NB4 (cell line): ENCODE measurements at regions not wholly inside any gene's neighbourhood (a gene's known extent, or its start where the extent isn't known, plus 50 kb on each side); places are given as distances from the start of the nearest gene placed in this dataset.

ENCODE experiments used
- DNase-seq: peaks from one replicate; pipeline ENCODE4 v3.0.0; 2010; ENCODE audit warnings: low read depth
- H3K4me3 ChIP-seq: one replicate; pipeline ENCODE4 v1.5.1; 2011; ENCODE audit warnings: mild to moderate bottlenecking, low read depth, low read length, moderate library complexity
- CTCF ChIP-seq: IDR thresholded peaks from one replicate; pipeline ENCODE4 v1.5.1; 2012; ENCODE audit warnings: low read depth, low read length
- MAX ChIP-seq: IDR thresholded peaks from 2 replicates; pipeline ENCODE4 v1.6.1; 2011; ENCODE audit warnings: low read depth, low read length
- MYC ChIP-seq: IDR thresholded peaks from 2 replicates; pipeline ENCODE4 v1.6.1; 2011; ENCODE audit warnings: low read depth, low read length
- POLR2A ChIP-seq: IDR thresholded peaks from 2 replicates; pipeline ENCODE4 v1.6.1; 2011; ENCODE audit warnings: mild to moderate bottlenecking; ENCODE audit not compliant: insufficient read length; ENCODE audit errors: extremely low read depth

- no peak overlapping the region for H3K4me3 ChIP-seq
- TF ChIP-seq CTCF (no peak), MYC (no peak), MAX (no peak), POLR2A (no peak)
- no peak for DNase-seq
These were observed 59.4 kb upstream of the GK2 start for GRCh38 chr4:79467246-79467932.

GRCh38 chr4:79466621-79467020, 58.6 kb upstream of the GK2 start:
- TF ChIP-seq CTCF (no peak), MAX (no peak), POLR2A (no peak), MYC (no peak)
- DNase-seq, result no peak
- no peak overlapping the region for H3K4me3 ChIP-seq
